ENCODE measurements at regions not wholly inside any gene's neighbourhood (a gene's known extent, or its start where the extent isn't known, plus 50 kb on each side); places are given as distances from the start of the nearest gene placed in this dataset.

- DNase-seq (ENCODE audit: low read depth) = no peak
These were observed 84.4 kb upstream of the SYPL1 start for GRCh38 chr7:106196460-106197021.

- DNase-seq (ENCODE audit: low read depth) = no peak
These were observed 81.5 kb upstream of the SYPL1 start for GRCh38 chr7:106193661-106194060.

- no peak for DNase-seq (ENCODE audit: low read depth)
These were observed 78.6 kb upstream of the SYPL1 start for GRCh38 chr7:106190589-106191330.

GRCh38 chr7:106187613-106188350 is 75.7 kb upstream of the SYPL1 start:
- no peak for DNase-seq (ENCODE audit: low read depth)

- DNase-seq (ENCODE audit: low read depth) = no peak
These were observed 73.6 kb upstream of the SYPL1 start for GRCh38 chr7:106185719-106186118.

GRCh38 chr7:106183952-106184351 is 71.8 kb upstream of the SYPL1 start:
- DNase-seq (ENCODE audit: low read depth) = no peak

- DNase-seq (ENCODE audit: low read depth) = no peak
These were observed 70.8 kb upstream of the SYPL1 start for GRCh38 chr7:106182904-106183303.

- no peak for DNase-seq (ENCODE audit: low read depth)
These were observed 69.7 kb upstream of the SYPL1 start for GRCh38 chr7:106181658-106182265.

GRCh38 chr7:106180721-106181120 is 68.6 kb upstream of the SYPL1 start:
- no peak for DNase-seq (ENCODE audit: low read depth)

- DNase-seq (ENCODE audit: low read depth) = no peak
These were observed 67.1 kb upstream of the SYPL1 start for GRCh38 chr7:106179256-106179655.

- no peak for DNase-seq (ENCODE audit: low read depth)
These were observed 66.6 kb upstream of the SYPL1 start for GRCh38 chr7:106178593-106179134.

GRCh38 chr7:106177738-106178592 is 65.9 kb upstream of the SYPL1 start:
- no peak for DNase-seq (ENCODE audit: low read depth)

- DNase-seq (ENCODE audit: low read depth) = no peak
These were observed 65.2 kb upstream of the SYPL1 start for GRCh38 chr7:106177300-106177690.

GRCh38 chr7:106176414-106177299 is 64.5 kb upstream of the SYPL1 start:
- DNase-seq (ENCODE audit: low read depth) = peak; percentile 62

- no peak for DNase-seq (ENCODE audit: low read depth)
These were observed 63.4 kb upstream of the SYPL1 start for GRCh38 chr7:106175507-106175906.

- no peak for DNase-seq (ENCODE audit: low read depth)
These were observed 58.5 kb upstream of the SYPL1 start for GRCh38 chr7:106170651-106171050.

- no peak for DNase-seq (ENCODE audit: low read depth)
These were observed 57.9 kb upstream of the SYPL1 start for GRCh38 chr7:106169821-106170610.

- DNase-seq (ENCODE audit: low read depth) = no peak
These were observed 55.5 kb upstream of the SYPL1 start for GRCh38 chr7:106167439-106168136.

All from activated T-cell treated with anti-CD3 and anti-CD28 coated beads for 48 hours (primary cell).